ENCODE measurements at regions not wholly inside any gene's neighbourhood (a gene's known extent, or its start where the extent isn't known, plus 50 kb on each side); places are given as distances from the start of the nearest gene placed in this dataset.
"Not testable (repeated sequence)": the region's sequence is repeated elsewhere in the genome, so short reads cannot be mapped to it uniquely, and the experiment has no call there.

GRCh38 chr12:4822572-4822971, 87.1 kb upstream of the KCNA1 start:
- H3K27me3 ChIP-seq (ENCODE audit: control insufficient read depth in 1 of 2, insufficient read depth in 2 of 2, low read length in 2 of 2): no peaks in the 10 kb centered on the region
- peaks cover 28% of the 10 kb centered on the region for H3K4me1 ChIP-seq (ENCODE audit: insufficient read depth, low read length)
- no peak overlapping the region for H3K4me3 ChIP-seq (ENCODE audit: low read depth in 1 of 2, low read length in 2 of 2)
- H3K9ac ChIP-seq (ENCODE audit: low read length): no peak overlapping the region
- H3K27ac ChIP-seq (ENCODE audit: low read depth, low read length): no peak overlapping the region
- no peaks in the 10 kb centered on the region for H3K9me3 ChIP-seq (ENCODE audit: low read length)
- H3K36me3 ChIP-seq (ENCODE audit: insufficient read depth, low read length): no peaks in the 10 kb centered on the region

GRCh38 chr12:4824380-4824779, 85.3 kb upstream of the KCNA1 start:
- Histone ChIP-seq H3K27me3 (ENCODE audit: control insufficient read depth in 1 of 2, insufficient read depth in 2 of 2, low read length in 2 of 2) (no peaks in the 10 kb centered on the region), H3K9ac (ENCODE audit: low read length) (no peak overlapping the region), H3K36me3 (ENCODE audit: insufficient read depth, low read length) (no peaks in the 10 kb centered on the region), H3K27ac (ENCODE audit: low read depth, low read length) (no peak overlapping the region), H3K4me3 (ENCODE audit: low read depth in 1 of 2, low read length in 2 of 2) (no peak overlapping the region), H3K4me1 (ENCODE audit: insufficient read depth, low read length) (peaks cover 23% of the 10 kb centered on the region), H3K9me3 (ENCODE audit: low read length) (no peaks in the 10 kb centered on the region)

- H3K27ac ChIP-seq (ENCODE audit: low read depth, low read length): no peak overlapping the region
- no peaks in the 10 kb centered on the region for H3K27me3 ChIP-seq (ENCODE audit: control insufficient read depth in 1 of 2, insufficient read depth in 2 of 2, low read length in 2 of 2)
These were observed 84.5 kb upstream of the KCNA1 start for GRCh38 chr12:4825011-4825858.

GRCh38 chr12:4826909-4827308, 82.8 kb upstream of the KCNA1 start:
- Histone ChIP-seq H3K36me3 (ENCODE audit: insufficient read depth, low read length) (no peaks in the 10 kb centered on the region), H3K9ac (ENCODE audit: low read length) (no peak overlapping the region), H3K27me3 (ENCODE audit: control insufficient read depth in 1 of 2, insufficient read depth in 2 of 2, low read length in 2 of 2) (no peaks in the 10 kb centered on the region), H3K9me3 (ENCODE audit: low read length) (no peaks in the 10 kb centered on the region), H3K27ac (ENCODE audit: low read depth, low read length) (no peak overlapping the region), H3K4me3 (ENCODE audit: low read depth in 1 of 2, low read length in 2 of 2) (no peak overlapping the region), H3K4me1 (ENCODE audit: insufficient read depth, low read length) (no peaks in the 10 kb centered on the region)

More at GRCh38 chr12:4825011-4825858, 84.5 kb upstream of the KCNA1 start:
- Histone ChIP-seq H3K9ac (ENCODE audit: low read length) (no peak overlapping the region), H3K9me3 (ENCODE audit: low read length) (no peaks in the 10 kb centered on the region), H3K36me3 (ENCODE audit: insufficient read depth, low read length) (no peaks in the 10 kb centered on the region), H3K4me1 (ENCODE audit: insufficient read depth, low read length) (peaks cover 14% of the 10 kb centered on the region), H3K4me3 (ENCODE audit: low read depth in 1 of 2, low read length in 2 of 2) (no peak overlapping the region)

GRCh38 chr12:4828176-4828575, 81.5 kb upstream of the KCNA1 start:
- Histone ChIP-seq H3K27me3 (ENCODE audit: control insufficient read depth in 1 of 2, insufficient read depth in 2 of 2, low read length in 2 of 2) (no peaks in the 10 kb centered on the region), H3K27ac (ENCODE audit: low read depth, low read length) (no peak overlapping the region), H3K4me1 (ENCODE audit: insufficient read depth, low read length) (no peaks in the 10 kb centered on the region), H3K36me3 (ENCODE audit: insufficient read depth, low read length) (no peaks in the 10 kb centered on the region), H3K9ac (ENCODE audit: low read length) (no peak overlapping the region), H3K9me3 (ENCODE audit: low read length) (no peaks in the 10 kb centered on the region), H3K4me3 (ENCODE audit: low read depth in 1 of 2, low read length in 2 of 2) (no peak overlapping the region)

GRCh38 chr12:4829161-4829792, 80.4 kb upstream of the KCNA1 start:
- H3K4me1 ChIP-seq (ENCODE audit: insufficient read depth, low read length): no peaks in the 10 kb centered on the region
- H3K9ac ChIP-seq (ENCODE audit: low read length): no peak overlapping the region
- H3K27ac ChIP-seq (ENCODE audit: low read depth, low read length): no peak overlapping the region
- H3K27me3 ChIP-seq (ENCODE audit: control insufficient read depth in 1 of 2, insufficient read depth in 2 of 2, low read length in 2 of 2): no peaks in the 10 kb centered on the region
- no peaks in the 10 kb centered on the region for H3K9me3 ChIP-seq (ENCODE audit: low read length)
- H3K36me3 ChIP-seq (ENCODE audit: insufficient read depth, low read length): no peaks in the 10 kb centered on the region
- H3K4me3 ChIP-seq (ENCODE audit: low read depth in 1 of 2, low read length in 2 of 2): no peak overlapping the region

GRCh38 chr12:4829793-4830162, 79.9 kb upstream of the KCNA1 start:
- Histone ChIP-seq H3K4me3 (ENCODE audit: low read depth in 1 of 2, low read length in 2 of 2) (no peak overlapping the region), H3K27me3 (ENCODE audit: control insufficient read depth in 1 of 2, insufficient read depth in 2 of 2, low read length in 2 of 2) (no peaks in the 10 kb centered on the region), H3K4me1 (ENCODE audit: insufficient read depth, low read length) (no peaks in the 10 kb centered on the region), H3K9ac (ENCODE audit: low read length) (no peak overlapping the region), H3K9me3 (ENCODE audit: low read length) (no peaks in the 10 kb centered on the region), H3K27ac (ENCODE audit: low read depth, low read length) (no peak overlapping the region), H3K36me3 (ENCODE audit: insufficient read depth, low read length) (no peaks in the 10 kb centered on the region)

- Histone ChIP-seq H3K9me3 (ENCODE audit: low read length) (no peaks in the 10 kb centered on the region), H3K4me3 (ENCODE audit: low read depth in 1 of 2, low read length in 2 of 2) (no peak overlapping the region), H3K27me3 (ENCODE audit: control insufficient read depth in 1 of 2, insufficient read depth in 2 of 2, low read length in 2 of 2) (no peaks in the 10 kb centered on the region), H3K27ac (ENCODE audit: low read depth, low read length) (no peak overlapping the region), H3K9ac (ENCODE audit: low read length) (no peak overlapping the region), H3K4me1 (ENCODE audit: insufficient read depth, low read length) (no peaks in the 10 kb centered on the region), H3K36me3 (ENCODE audit: insufficient read depth, low read length) (no peaks in the 10 kb centered on the region)
These were observed 79.0 kb upstream of the KCNA1 start for GRCh38 chr12:4830556-4831210.

GRCh38 chr12:4833053-4833452, 76.7 kb upstream of the KCNA1 start:
- Histone ChIP-seq H3K9ac (ENCODE audit: low read length) (no peak overlapping the region), H3K27ac (ENCODE audit: low read depth, low read length) (no peak overlapping the region), H3K4me3 (ENCODE audit: low read depth in 1 of 2, low read length in 2 of 2) (no peak overlapping the region), H3K27me3 (ENCODE audit: control insufficient read depth in 1 of 2, insufficient read depth in 2 of 2, low read length in 2 of 2) (no peaks in the 10 kb centered on the region), H3K9me3 (ENCODE audit: low read length) (no peaks in the 10 kb centered on the region), H3K4me1 (ENCODE audit: insufficient read depth, low read length) (no peaks in the 10 kb centered on the region), H3K36me3 (ENCODE audit: insufficient read depth, low read length) (no peaks in the 10 kb centered on the region)

GRCh38 chr12:4833524-4833923, 76.2 kb upstream of the KCNA1 start:
- Histone ChIP-seq H3K9ac (ENCODE audit: low read length) (no peak overlapping the region), H3K4me3 (ENCODE audit: low read depth in 1 of 2, low read length in 2 of 2) (no peak overlapping the region), H3K4me1 (ENCODE audit: insufficient read depth, low read length) (no peaks in the 10 kb centered on the region), H3K27ac (ENCODE audit: low read depth, low read length) (no peak overlapping the region), H3K9me3 (ENCODE audit: low read length) (no peaks in the 10 kb centered on the region), H3K36me3 (ENCODE audit: insufficient read depth, low read length) (no peaks in the 10 kb centered on the region), H3K27me3 (ENCODE audit: control insufficient read depth in 1 of 2, insufficient read depth in 2 of 2, low read length in 2 of 2) (no peaks in the 10 kb centered on the region)

GRCh38 chr12:4842401-4842800, 67.3 kb upstream of the KCNA1 start:
- H3K9ac ChIP-seq (ENCODE audit: low read length); H3K36me3 ChIP-seq (ENCODE audit: insufficient read depth, low read length); H3K27ac ChIP-seq (ENCODE audit: low read depth, low read length); H3K4me1 ChIP-seq (ENCODE audit: insufficient read depth, low read length); H3K27me3 ChIP-seq (ENCODE audit: control insufficient read depth in 1 of 2, insufficient read depth in 2 of 2, low read length in 2 of 2); H3K4me3 ChIP-seq (ENCODE audit: low read depth in 1 of 2, low read length in 2 of 2); H3K9me3 ChIP-seq (ENCODE audit: low read length): not testable (repeated sequence)

Measured in muscle layer of colon (tissue), 2 donors.